Stimulated activated CD4-positive, alpha-beta T cell treated with anti-CD3 and anti-CD28 coated beads, Interleukin-2, amount 100 ng/mL, for 4 hours (primary cell): ENCODE measurements at regions not wholly inside any gene's neighbourhood (a gene's known extent, or its start where the extent isn't known, plus 50 kb on each side); places are given as distances from the start of the nearest gene placed in this dataset.
"Not testable (repeated sequence)": the region's sequence is repeated elsewhere in the genome, so short reads cannot be mapped to it uniquely, and the experiment has no call there.

Experiments used
- DNase-seq: peaks from one replicate; pipeline ENCODE4 v3.0.0-alpha.2; 2020; ENCODE audit warnings: low read depth

- DNase-seq, result no peak
Measured at GRCh38 chr2:88925770-88926462, 234.4 kb downstream of the RPIA start.

GRCh38 chr2:88927128-88927527 is 235.7 kb downstream of the RPIA start:
- no peak for DNase-seq

GRCh38 chr2:88930659-88931058 is 239.2 kb downstream of the RPIA start:
- no peak for DNase-seq

GRCh38 chr2:88932686-88933085 is 241.2 kb downstream of the RPIA start:
- no peak for DNase-seq

- DNase-seq, result no peak
Measured at GRCh38 chr2:88933091-88933490, 241.6 kb downstream of the RPIA start.

GRCh38 chr2:88933980-88934379 is 242.5 kb downstream of the RPIA start:
- DNase-seq, result no peak

- not testable (repeated sequence) for DNase-seq
Measured at GRCh38 chr2:88941178-88941577, 249.7 kb downstream of the RPIA start.

GRCh38 chr2:88942798-88943197 is 251.3 kb downstream of the RPIA start:
- no peak for DNase-seq

- no peak for DNase-seq
Measured at GRCh38 chr2:88949336-88949735, 257.9 kb downstream of the RPIA start.

GRCh38 chr2:88950010-88950409 is 258.5 kb downstream of the RPIA start:
- DNase-seq, result no peak

- no peak for DNase-seq
Measured at GRCh38 chr2:88955607-88956006, 264.1 kb downstream of the RPIA start.

- no peak for DNase-seq
Measured at GRCh38 chr2:88959480-88960204, 268.2 kb downstream of the RPIA start.

- DNase-seq, result not testable (repeated sequence)
Measured at GRCh38 chr2:88961323-88961722, 269.9 kb downstream of the RPIA start.

- DNase-seq, result no peak
Measured at GRCh38 chr2:88967844-88968243, 276.4 kb downstream of the RPIA start.

- DNase-seq, result not testable (repeated sequence)
Measured at GRCh38 chr2:88978011-88978410, 286.5 kb downstream of the RPIA start.

- not testable (repeated sequence) for DNase-seq
Measured at GRCh38 chr2:88978446-88978845, 287.0 kb downstream of the RPIA start.

GRCh38 chr2:88984079-88984478 is 292.6 kb downstream of the RPIA start:
- not testable (repeated sequence) for DNase-seq

- not testable (repeated sequence) for DNase-seq
Measured at GRCh38 chr2:88986721-88987330, 295.4 kb downstream of the RPIA start.

GRCh38 chr2:88988617-88989016 is 297.1 kb downstream of the RPIA start:
- DNase-seq, result not testable (repeated sequence)

GRCh38 chr2:88992819-88993218 is 301.3 kb downstream of the RPIA start:
- DNase-seq, result not testable (repeated sequence)

GRCh38 chr2:88994856-88995255 is 303.4 kb downstream of the RPIA start:
- DNase-seq, result not testable (repeated sequence)

GRCh38 chr2:88996588-88996987 is 305.1 kb downstream of the RPIA start:
- DNase-seq, result not testable (repeated sequence)

- DNase-seq, result no peak
Measured at GRCh38 chr2:88999365-88999764, 307.9 kb downstream of the RPIA start.
